OCI-LY7 (cell line): ENCODE measurements at regions not wholly inside any gene's neighbourhood (a gene's known extent, or its start where the extent isn't known, plus 50 kb on each side); places are given as distances from the start of the nearest gene placed in this dataset.

Experiments used
- BruUV-seq: library from RNA; stranded (reverse); fragments of 400-500 nt; replicated peaks from 2 replicates; lab custom pipeline; 2021; lab: Mats Ljungman, UMichigan
- CTCF ChIA-PET: fragments of 300-600 bp; sonication (Branson Sonifier 250); formaldehyde crosslinking; loops from one replicate; lab custom pipeline; 2022; ENCODE audit warnings: antibody characterized with exemption; ENCODE audit not compliant: unreplicated experiment; lab: Charles Lee
- POLR2A ChIA-PET: fragments of 300-600 bp; sonication (Branson Sonifier 250); formaldehyde crosslinking; loops from one replicate; lab custom pipeline; 2022; ENCODE audit warnings: antibody characterized with exemption; lab: Charles Lee
- DNase-seq: peaks from one replicate; pipeline ENCODE4 v3.0.0-alpha.2; 2015; ENCODE audit warnings: low spot score
- H2AFZ ChIP-seq: fragments of 200-600 bp; sonication (generic), shearing (Covaris generic); 2 replicates; pipeline ENCODE4 v1.6.1; 2014; ENCODE audit warnings: mild to moderate bottlenecking, antibody characterized with exemption, low read length, moderate library complexity
- H3K27ac ChIP-seq: fragments of 200-600 bp; sonication (generic); 2 replicates; pipeline ENCODE4 v1.5.1; 2014; ENCODE audit warnings: mixed run types, low read depth, mild to moderate bottlenecking, moderate library complexity, low read length, inconsistent platforms; ENCODE audit not compliant: poor library complexity, severe bottlenecking
- H3K36me3 ChIP-seq: fragments of 200-600 bp; sonication (generic); 2 replicates; pipeline ENCODE4 v1.6.1; 2014; ENCODE audit warnings: mild to moderate bottlenecking, antibody characterized with exemption, low read length, moderate library complexity, mixed read lengths; ENCODE audit not compliant: insufficient read depth
- H3K4me1 ChIP-seq: fragments of 200-600 bp; sonication (generic); 2 replicates; pipeline ENCODE4 v1.5.1; 2014; ENCODE audit warnings: mild to moderate bottlenecking, low read length; ENCODE audit not compliant: insufficient read depth, poor library complexity, severe bottlenecking
- H3K4me2 ChIP-seq: fragments of 200-600 bp; sonication (generic); 2 replicates; pipeline ENCODE4 v1.6.1; 2014; ENCODE audit warnings: mild to moderate bottlenecking, low read length
- H3K4me3 ChIP-seq: fragments of 200-600 bp; sonication (generic); 2 replicates; pipeline ENCODE4 v1.5.1; 2014; ENCODE audit warnings: mild to moderate bottlenecking, low read depth, low read length; ENCODE audit not compliant: poor library complexity, severe bottlenecking
- H3K79me2 ChIP-seq: fragments of 200-600 bp; sonication (generic); 2 replicates; pipeline ENCODE4 v1.6.1; 2016; ENCODE audit warnings: low read depth, mild to moderate bottlenecking, low read length, moderate library complexity, mixed read lengths; ENCODE audit not compliant: insufficient read depth
- H3K9me2 ChIP-seq: fragments of 200-600 bp; sonication (generic); 2 replicates; pipeline ENCODE4 v1.6.1; 2016; ENCODE audit warnings: mild to moderate bottlenecking, low read length, mixed read lengths; ENCODE audit not compliant: insufficient read depth
- H3K9me3 ChIP-seq: fragments of 200-600 bp; sonication (generic); 2 replicates; pipeline ENCODE4 v1.6.1; 2014; ENCODE audit warnings: mild to moderate bottlenecking, mixed run types, low read length, mixed read lengths
- H4K20me1 ChIP-seq: fragments of 200-600 bp; sonication (generic); 2 replicates; pipeline ENCODE4 v1.6.1; 2014; ENCODE audit warnings: mild to moderate bottlenecking, antibody characterized with exemption, low read length, moderate library complexity, mixed read lengths; ENCODE audit not compliant: insufficient read depth
- CTCF ChIP-seq: fragments of 200-600 bp; sonication (generic); conservative IDR thresholded peaks from 2 replicates; pipeline ENCODE4 v1.5.1; 2014; ENCODE audit warnings: mild to moderate bottlenecking, antibody characterized with exemption, low read length, moderate library complexity, mixed read lengths
- EZH2phosphoT487 ChIP-seq: fragments of 200-600 bp; sonication (generic); IDR thresholded peaks from 2 replicates; pipeline ENCODE4 v1.6.1; 2018; ENCODE audit warnings: low read depth, borderline replicate concordance, mild to moderate bottlenecking, mixed run types, antibody characterized with exemption, low read length, moderate library complexity, mixed read lengths
- intact Hi-C: fragments of 100-400 bp; cut with micrococcal nuclease; formaldehyde crosslinking; loops from one replicate; pipeline ENCODE4 v1.10.0; 2022; ENCODE audit not compliant: unreplicated experiment

- ChIA-PET POLR2A (no interaction called here), CTCF (no interaction called here)
- intact Hi-C loops: loop anchor here (5.0 kb wide), 1 partner anchor 116 kb away; no protein-coding TSS in a partner anchor
- Histone ChIP-seq H3K27ac (no peak overlapping the region), H3K4me3 (no peak overlapping the region), H3K9me3 (no peaks in the 10 kb centered on the region), H3K9me2 (no peaks in the 10 kb centered on the region), H3K36me3 (no peaks in the 10 kb centered on the region), H3K79me2 (no peaks in the 10 kb centered on the region), H4K20me1 (no peaks in the 10 kb centered on the region), H3K4me1 (no peaks in the 10 kb centered on the region), H3K4me2 (no peak overlapping the region), H2AFZ (no peak overlapping the region)
- TF ChIP-seq CTCF (no peak), EZH2phosphoT487 (no peak)
- no peak for DNase-seq
- no TSS peak for BruUV-seq
These were observed 354.9 kb downstream of the OSR1 start for GRCh38 chr2:19003554-19003953.

GRCh38 chr2:19000776-19001175 lies 357.6 kb downstream of the OSR1 start:
- no peak overlapping the region for H2AFZ ChIP-seq
- ChIA-PET CTCF (no interaction called here), POLR2A (no interaction called here)
- no peaks in the 10 kb centered on the region for H3K9me2 ChIP-seq
- H3K4me2 ChIP-seq: no peak overlapping the region
- intact Hi-C loops: loop anchor here (5.0 kb wide), 1 partner anchor 113 kb away; no protein-coding TSS in a partner anchor
- H3K27ac ChIP-seq: no peak overlapping the region
- H3K4me1 ChIP-seq: no peaks in the 10 kb centered on the region
- no peaks in the 10 kb centered on the region for H4K20me1 ChIP-seq
- H3K79me2 ChIP-seq: no peaks in the 10 kb centered on the region
- H3K4me3 ChIP-seq: no peak overlapping the region
- no TSS peak for BruUV-seq
- no peak for DNase-seq
- TF ChIP-seq CTCF (no peak), EZH2phosphoT487 (no peak)
- no peaks in the 10 kb centered on the region for H3K36me3 ChIP-seq
- no peaks in the 10 kb centered on the region for H3K9me3 ChIP-seq

- no peak for TF ChIP-seq EZH2phosphoT487
- no peak for TF ChIP-seq CTCF
- H3K9me3 ChIP-seq: no peaks in the 10 kb centered on the region
- H4K20me1 ChIP-seq: no peaks in the 10 kb centered on the region
- H3K36me3 ChIP-seq: no peaks in the 10 kb centered on the region
- no peak overlapping the region for H3K4me3 ChIP-seq
- no TSS peak for BruUV-seq
- H3K79me2 ChIP-seq: no peaks in the 10 kb centered on the region
- ChIA-PET CTCF (no interaction called here), POLR2A (no interaction called here)
- H3K4me2 ChIP-seq: no peak overlapping the region
- no peak overlapping the region for H2AFZ ChIP-seq
- H3K9me2 ChIP-seq: no peaks in the 10 kb centered on the region
- H3K4me1 ChIP-seq: no peaks in the 10 kb centered on the region
- H3K27ac ChIP-seq: no peak overlapping the region
- no peak for DNase-seq
- intact Hi-C loops: loop anchor here (10.0 kb wide), 1 partner anchor 196 kb away; no protein-coding TSS in a partner anchor
These were observed 359.2 kb downstream of the OSR1 start for GRCh38 chr2:18999198-18999597.
